Lower leg skin (tissue), 4 donors: ENCODE measurements at regions not wholly inside any gene's neighbourhood (a gene's known extent, or its start where the extent isn't known, plus 50 kb on each side); places are given as distances from the start of the nearest gene placed in this dataset.

Experiments used
- DNase-seq, 2 donors: peaks; one replicate each; pipeline ENCODE4 v3.0.0-alpha.2; 2019; ENCODE audit warnings: low spot score in 2 of 2
- H3K4me3 ChIP-seq: fragments of 200-600 bp; sonication (generic); 2 replicates; pipeline ENCODE4 v1.5.1; 2017; ENCODE audit warnings: mild to moderate bottlenecking, low read depth; ENCODE audit not compliant: poor library complexity, severe bottlenecking
- POLR2A ChIP-seq, 2 donors: fragments of 450-650 bp; IDR thresholded peaks; one replicate each; pipeline ENCODE4 v1.6.1; 2016 to 2017; ENCODE audit warnings: antibody characterized with exemption in 2 of 2, mild to moderate bottlenecking in 1 of 2, moderate library complexity in 1 of 2
- WGBS, 2 donors: methylation state at CpG; one replicate each; pipeline ENCODE4 v1.1.5; 2018; 5-methylcytosine and 5-hydroxymethylcytosine counted together
- intact Hi-C: fragments of 100-400 bp; cut with DNase I; formaldehyde crosslinking; loops from one replicate; pipeline ENCODE4 v1.15.0; 2023; ENCODE audit warnings: low total_unique reads
- TF ChIP-seq, protein P1 (sequence below), 3 donors: fragments of 450-650 bp; IDR thresholded peaks; one replicate each; pipeline ENCODE4 v1.5.1; 2016; ENCODE audit warnings: antibody characterized with exemption in 3 of 3, mild to moderate bottlenecking in 3 of 3, moderate library complexity in 2 of 3

DNA sequence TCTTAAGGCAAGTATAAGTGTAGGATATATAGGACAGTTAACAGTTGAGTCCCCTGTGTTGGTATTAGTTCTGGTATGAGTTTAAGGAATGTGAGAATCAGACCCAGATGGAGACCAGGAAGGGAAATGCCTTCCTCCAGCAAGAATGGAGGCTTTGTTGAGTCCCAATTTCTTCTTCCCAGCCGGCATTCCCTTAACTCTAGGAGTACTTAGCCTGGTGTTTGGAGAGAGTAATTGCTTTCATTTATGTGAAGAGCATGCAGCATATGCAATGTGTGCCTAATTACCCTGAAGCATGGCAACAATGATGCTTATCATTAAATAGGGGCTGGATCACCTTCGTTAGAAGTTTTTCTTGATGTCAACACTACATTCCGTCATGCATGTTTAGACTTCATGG lies 225.9 kb upstream of the XYLT1 start:
- no peak for DNase-seq
- no peak for TF ChIP-seq POLR2A (IDR thresholded peaks at IDR 0.05)
- TF ChIP-seq, protein P1, sequence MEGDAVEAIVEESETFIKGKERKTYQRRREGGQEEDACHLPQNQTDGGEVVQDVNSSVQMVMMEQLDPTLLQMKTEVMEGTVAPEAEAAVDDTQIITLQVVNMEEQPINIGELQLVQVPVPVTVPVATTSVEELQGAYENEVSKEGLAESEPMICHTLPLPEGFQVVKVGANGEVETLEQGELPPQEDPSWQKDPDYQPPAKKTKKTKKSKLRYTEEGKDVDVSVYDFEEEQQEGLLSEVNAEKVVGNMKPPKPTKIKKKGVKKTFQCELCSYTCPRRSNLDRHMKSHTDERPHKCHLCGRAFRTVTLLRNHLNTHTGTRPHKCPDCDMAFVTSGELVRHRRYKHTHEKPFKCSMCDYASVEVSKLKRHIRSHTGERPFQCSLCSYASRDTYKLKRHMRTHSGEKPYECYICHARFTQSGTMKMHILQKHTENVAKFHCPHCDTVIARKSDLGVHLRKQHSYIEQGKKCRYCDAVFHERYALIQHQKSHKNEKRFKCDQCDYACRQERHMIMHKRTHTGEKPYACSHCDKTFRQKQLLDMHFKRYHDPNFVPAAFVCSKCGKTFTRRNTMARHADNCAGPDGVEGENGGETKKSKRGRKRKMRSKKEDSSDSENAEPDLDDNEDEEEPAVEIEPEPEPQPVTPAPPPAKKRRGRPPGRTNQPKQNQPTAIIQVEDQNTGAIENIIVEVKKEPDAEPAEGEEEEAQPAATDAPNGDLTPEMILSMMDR (IDR thresholded peaks at IDR 0.05), result no peak
- H3K4me3 ChIP-seq, result no peak overlapping the region
- 28 to 45% methylated on average over 3 of the region's 3 CpGs for WGBS, 2 donors
- intact Hi-C loops, result no loop called here

DNA sequence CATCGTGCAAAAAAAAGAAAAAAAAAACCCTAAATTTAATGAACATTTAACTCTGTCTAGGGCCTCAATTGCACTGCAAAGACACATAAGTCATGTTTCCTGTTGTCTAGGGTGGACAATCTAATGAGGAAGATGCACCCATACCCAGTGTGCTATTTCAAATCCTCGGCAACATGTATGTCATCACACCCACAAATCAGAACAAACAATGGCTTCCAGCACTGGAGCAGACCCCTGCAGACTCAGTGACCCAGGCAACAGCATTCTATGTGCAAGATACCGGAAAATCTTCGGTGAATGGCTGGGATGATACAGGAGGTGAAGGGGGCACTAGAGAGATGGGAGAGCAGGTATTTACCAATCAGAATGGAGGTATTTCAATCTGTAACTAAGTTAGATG lies 221.7 kb upstream of the XYLT1 start:
- intact Hi-C loops, result no loop called here
- no peak for DNase-seq
- no peak overlapping the region for H3K4me3 ChIP-seq
- 87 to 91% methylated on average over 4 of the region's 4 CpGs for WGBS, 2 donors
- no peak for TF ChIP-seq POLR2A (IDR thresholded peaks at IDR 0.05)
- TF ChIP-seq, protein P1 (IDR thresholded peaks at IDR 0.05), result no peak

DNA sequence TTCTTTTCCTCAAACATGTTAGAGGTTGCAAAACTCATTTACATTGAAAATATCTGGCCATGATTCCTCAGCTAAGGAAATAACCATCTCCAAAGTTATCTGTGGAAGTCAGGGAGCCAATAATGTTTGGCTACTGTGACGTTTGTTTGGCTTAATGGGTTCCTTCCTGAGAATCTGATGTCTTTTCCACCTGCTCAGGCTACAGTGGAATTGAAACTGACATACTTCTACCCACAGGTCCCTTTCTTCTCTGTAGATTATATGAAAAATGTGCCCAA lies 221.1 kb upstream of the XYLT1 start:
- WGBS, 2 donors, result 10 to 18% methylated on average over 1 of the region's 1 CpG
- no peak for DNase-seq
- H3K4me3 ChIP-seq, result no peak overlapping the region
- intact Hi-C loops, result no loop called here
- TF ChIP-seq, protein P1 (IDR thresholded peaks at IDR 0.05), result no peak
- no peak for TF ChIP-seq POLR2A (IDR thresholded peaks at IDR 0.05)

DNA sequence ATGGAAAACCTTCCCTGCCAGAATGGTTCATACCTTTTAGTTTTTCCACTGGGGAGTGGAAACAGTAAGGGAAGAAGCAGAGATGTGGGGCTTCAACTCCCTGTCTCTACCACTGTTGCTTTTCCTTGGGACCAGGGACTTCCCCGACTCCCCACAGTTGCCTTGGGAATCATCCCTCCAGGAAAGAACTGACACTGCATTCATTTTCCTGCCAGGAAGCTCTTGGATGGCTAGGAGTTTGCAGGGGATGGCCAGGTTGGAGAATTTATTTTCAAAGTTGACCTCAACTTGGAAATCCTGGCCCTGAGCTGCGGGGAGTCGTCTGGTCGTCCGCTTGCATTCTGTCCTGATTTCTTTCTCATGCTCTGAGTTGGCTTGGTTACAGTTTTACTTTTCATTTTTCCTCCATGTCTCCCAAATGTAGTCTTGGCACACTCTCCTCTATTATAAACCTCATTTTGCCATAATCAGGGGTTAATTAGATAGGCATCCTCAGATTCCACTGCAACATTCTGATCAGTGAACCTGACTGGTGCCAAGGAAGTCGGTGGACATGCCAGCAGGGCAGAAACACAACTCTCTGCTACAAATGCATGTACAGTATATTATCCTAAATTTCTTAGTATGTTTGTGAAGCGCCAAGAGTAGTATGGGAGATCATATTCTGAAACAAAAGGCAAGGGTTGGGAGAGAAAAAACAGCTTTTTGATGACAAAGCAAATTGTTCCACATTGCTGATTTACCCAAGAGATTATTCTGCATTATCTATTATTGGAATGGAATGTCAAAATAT lies 220.5 kb upstream of the XYLT1 start:
- WGBS, 2 donors, result 27 to 36% methylated on average over 7 of the region's 7 CpGs
- DNase-seq, result no peak
- no peak for TF ChIP-seq POLR2A (IDR thresholded peaks at IDR 0.05)
- TF ChIP-seq, protein P1 (IDR thresholded peaks at IDR 0.05), result no peak
- no peak overlapping the region for H3K4me3 ChIP-seq
- intact Hi-C loops, result no loop called here

DNA sequence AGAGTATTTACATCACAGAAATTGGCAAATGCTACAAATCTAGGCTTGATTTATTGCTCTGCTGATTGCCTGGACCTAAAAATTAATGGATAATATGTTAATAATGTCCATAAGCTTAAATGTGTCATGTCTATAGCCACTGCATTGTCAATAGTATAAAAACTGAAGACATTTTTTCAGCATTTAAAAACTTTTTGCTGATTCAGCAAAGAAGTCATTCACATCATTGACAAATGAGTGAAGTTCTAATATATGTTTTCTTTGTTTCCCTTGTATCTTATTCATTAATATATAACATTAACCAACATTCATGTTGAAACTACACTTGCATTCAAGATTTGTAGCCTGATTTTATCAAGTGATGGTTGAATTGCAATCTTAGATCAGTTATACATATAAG lies 214.7 kb upstream of the XYLT1 start:
- intact Hi-C loops, result no loop called here
- TF ChIP-seq, protein P1 (IDR thresholded peaks at IDR 0.05), result no peak
- TF ChIP-seq POLR2A (IDR thresholded peaks at IDR 0.05), result no peak
- no peak for DNase-seq
- H3K4me3 ChIP-seq, result no peak overlapping the region

DNA sequence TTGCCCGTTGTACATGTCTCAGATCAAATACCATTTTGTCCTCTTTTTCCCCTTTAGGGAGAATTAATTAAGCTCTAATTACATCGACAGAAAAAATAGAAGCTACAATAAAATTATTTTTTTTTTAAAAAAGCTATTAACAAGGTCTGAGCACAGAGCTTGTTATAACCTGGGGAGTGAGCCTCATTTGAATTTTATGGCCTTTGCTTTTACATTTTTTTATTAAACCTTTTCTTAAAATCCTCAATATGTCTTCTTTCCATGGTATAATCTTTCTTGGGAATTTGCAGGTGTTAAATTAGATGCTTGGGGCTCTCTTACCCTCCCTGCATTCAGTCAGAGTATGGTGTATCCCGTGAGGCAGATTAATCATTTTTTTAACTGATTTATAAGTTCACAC lies 212.5 kb upstream of the XYLT1 start:
- 41 to 42% methylated on average over 3 of the region's 3 CpGs for WGBS, 2 donors
- intact Hi-C loops, result no loop called here
- DNase-seq, result no peak
- TF ChIP-seq POLR2A (IDR thresholded peaks at IDR 0.05), result no peak
- TF ChIP-seq, protein P1 (IDR thresholded peaks at IDR 0.05), result no peak
- H3K4me3 ChIP-seq, result no peak overlapping the region
